ENCODE measurements at regions not wholly inside any gene's neighbourhood (a gene's known extent, or its start where the extent isn't known, plus 50 kb on each side); places are given as distances from the start of the nearest gene placed in this dataset.

- no peaks in the 10 kb centered on the region for H3F3A ChIP-seq (ENCODE audit: insufficient read depth, low read depth)
- H4K20me1 ChIP-seq (ENCODE audit: insufficient read depth): no peaks in the 10 kb centered on the region
- intact Hi-C loops (cut with micrococcal nuclease; ENCODE audit: unreplicated experiment): no loop called here
- no peaks in the 10 kb centered on the region; the same call in 1 of the 2 replicates for H3K9me2 ChIP-seq (ENCODE audit: insufficient read depth)
- no peak for TF ChIP-seq CTCF (conservative IDR thresholded peaks at IDR 0.05)
- H3K27ac ChIP-seq: no peak overlapping the region
- H3K36me3 ChIP-seq (ENCODE audit: low read depth): no peaks in the 10 kb centered on the region
- no peak overlapping the region for H3K4me3 ChIP-seq
- no peaks in the 10 kb centered on the region for H3K4me1 ChIP-seq (replicated peaks; ENCODE audit: insufficient read depth)
- ChIA-PET POLR2A (ENCODE audit: unreplicated experiment) (no interaction called here), CTCF (no interaction called here)
- no peak for DNase-seq
- no peak overlapping the region for H3K4me2 ChIP-seq
- H3K27me3 ChIP-seq (ENCODE audit: insufficient read depth, low read depth): no peaks in the 10 kb centered on the region
- no TSS peak for BruUV-seq (replicated peaks)
- H3K9me3 ChIP-seq (ENCODE audit: insufficient read depth, low read depth): no peaks in the 10 kb centered on the region
- H3K79me2 ChIP-seq (ENCODE audit: low read depth): no peaks in the 10 kb centered on the region
- H2AFZ ChIP-seq: no peak overlapping the region
These were observed 882.0 kb upstream of the EDIL3 start for GRCh38 chr5:85266692-85267091.

GRCh38 chr5:85268194-85268593 lies 883.5 kb upstream of the EDIL3 start:
- TF ChIP-seq EZH2 (IDR thresholded peaks at IDR 0.05; ENCODE audit: low read depth): no peak
- TF ChIP-seq CTCF (conservative IDR thresholded peaks at IDR 0.05): no peak
- DNase-seq: no peak
- Histone ChIP-seq H3K9me2 (ENCODE audit: insufficient read depth) (no peaks in the 10 kb centered on the region; the same call in 1 of the 2 replicates), H3K27ac (no peak overlapping the region), H3F3A (ENCODE audit: insufficient read depth, low read depth) (no peaks in the 10 kb centered on the region), H3K4me2 (no peak overlapping the region), H3K4me1 (replicated peaks; ENCODE audit: insufficient read depth) (no peaks in the 10 kb centered on the region), H3K79me2 (ENCODE audit: low read depth) (no peaks in the 10 kb centered on the region), H3K4me3 (no peak overlapping the region), H3K9me3 (ENCODE audit: insufficient read depth, low read depth) (no peaks in the 10 kb centered on the region), H3K27me3 (ENCODE audit: insufficient read depth, low read depth) (no peaks in the 10 kb centered on the region), H3K36me3 (ENCODE audit: low read depth) (no peaks in the 10 kb centered on the region), H2AFZ (no peak overlapping the region), H4K20me1 (ENCODE audit: insufficient read depth) (no peaks in the 10 kb centered on the region)
- no TSS peak for BruUV-seq (replicated peaks)
- CTCF ChIA-PET: no interaction called here
- POLR2A ChIA-PET (ENCODE audit: unreplicated experiment): no interaction called here
- intact Hi-C loops (cut with micrococcal nuclease; ENCODE audit: unreplicated experiment): no loop called here

- Histone ChIP-seq H4K20me1 (ENCODE audit: insufficient read depth) (no peaks in the 10 kb centered on the region), H3K4me2 (no peak overlapping the region), H3K4me1 (replicated peaks; ENCODE audit: insufficient read depth) (no peaks in the 10 kb centered on the region), H3K9me3 (ENCODE audit: insufficient read depth, low read depth) (no peaks in the 10 kb centered on the region), H3K27me3 (ENCODE audit: insufficient read depth, low read depth) (no peaks in the 10 kb centered on the region), H3K79me2 (ENCODE audit: low read depth) (no peaks in the 10 kb centered on the region), H3K36me3 (ENCODE audit: low read depth) (no peaks in the 10 kb centered on the region), H3K9me2 (ENCODE audit: insufficient read depth) (no peaks in the 10 kb centered on the region), H2AFZ (no peak overlapping the region), H3F3A (ENCODE audit: insufficient read depth, low read depth) (no peaks in the 10 kb centered on the region), H3K4me3 (no peak overlapping the region), H3K27ac (no peak overlapping the region)
- CTCF ChIA-PET: no interaction called here
- POLR2A ChIA-PET (ENCODE audit: unreplicated experiment): no interaction called here
- intact Hi-C loops (cut with micrococcal nuclease; ENCODE audit: unreplicated experiment): no loop called here
- DNase-seq: no peak
- BruUV-seq (replicated peaks): no TSS peak
- TF ChIP-seq EZH2 (IDR thresholded peaks at IDR 0.05; ENCODE audit: low read depth) (no peak), CTCF (conservative IDR thresholded peaks at IDR 0.05) (no peak)
These were observed 893.5 kb upstream of the EDIL3 start for GRCh38 chr5:85278193-85278592.
